Thoracic aorta (tissue), 2 donors: ENCODE measurements at regions not wholly inside any gene's neighbourhood (a gene's known extent, or its start where the extent isn't known, plus 50 kb on each side); places are given as distances from the start of the nearest gene placed in this dataset.

ENCODE experiments used
- ATAC-seq: fragments of 150-250 bp; one replicate; pipeline ENCODE4 v1.8.0; 2017; ENCODE audit warnings: low read depth; ENCODE audit not compliant: insufficient number of reproducible peaks, low FRiP score
- DNase-seq: peaks from one replicate; pipeline ENCODE4 v3.0.0-alpha.2; 2020; ENCODE audit warnings: low spot score
- H3K27ac ChIP-seq, 2 donors: fragments of 200-600 bp; sonication (generic); 1 replicate in 1 of 2; 2 replicates in 1 of 2; pipeline ENCODE4 v1.5.1; 2016; ENCODE audit warnings: mild to moderate bottlenecking in 2 of 2, moderate library complexity in 2 of 2
- H3K27me3 ChIP-seq: fragments of 200-600 bp; sonication (generic); replicated peaks from 2 replicates; pipeline ENCODE4 v1.6.0; 2016; ENCODE audit warnings: mild to moderate bottlenecking; ENCODE audit not compliant: insufficient read depth
- H3K36me3 ChIP-seq: fragments of 200-600 bp; sonication (generic); one replicate; pipeline ENCODE4 v1.5.1; 2016
- H3K4me1 ChIP-seq, 2 donors: fragments of 200-600 bp; sonication (generic); 1 replicate in 1 of 2; 2 replicates in 1 of 2; pipeline versions ENCODE4 v1.5.1 to v1.6.0; 2016; ENCODE audit warnings: low read depth in 2 of 2, mild to moderate bottlenecking in 1 of 2; ENCODE audit not compliant: control insufficient read depth in 1 of 2
- H3K4me3 ChIP-seq: fragments of 200-600 bp; sonication (generic); 2 replicates; pipeline ENCODE4 v1.5.1; 2016; ENCODE audit warnings: mild to moderate bottlenecking
- H3K9me3 ChIP-seq: fragments of 200-600 bp; sonication (generic); 2 replicates; pipeline ENCODE4 v1.5.1; 2016
- CTCF ChIP-seq: fragments of 200-600 bp; sonication (generic); IDR thresholded peaks from one replicate; pipeline ENCODE4 v1.5.1; 2019; ENCODE audit warnings: antibody characterized with exemption

DNA sequence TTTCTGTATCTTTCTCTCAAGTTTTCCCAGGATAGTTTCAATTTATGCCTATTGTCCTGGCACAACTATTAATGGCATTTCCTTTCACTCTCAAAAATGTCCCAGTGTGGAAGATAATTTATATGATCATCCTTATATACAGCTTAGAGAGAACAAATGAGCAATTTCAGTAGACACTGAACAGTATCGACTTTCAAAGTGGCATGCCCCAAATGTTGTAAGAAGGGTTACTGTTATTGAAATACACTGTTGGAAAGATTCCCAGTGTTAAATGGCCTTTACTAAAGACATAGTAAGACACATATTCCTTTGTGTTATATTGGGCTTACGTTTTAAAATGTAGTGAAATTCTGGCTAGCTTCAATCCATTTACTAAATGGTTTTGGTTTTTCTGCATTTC is 202.3 kb upstream of the CDKN3 start:
- no peaks in the 10 kb centered on the region for H3K27me3 ChIP-seq
- DNase-seq (no peak), ATAC-seq (no peak)
- H3K4me1 ChIP-seq: peaks cover 0 to 1% of the 10 kb centered on the region in 2 donors
- H3K4me3 ChIP-seq: no peak overlapping the region
- H3K9me3 ChIP-seq: peaks cover 3% of the 10 kb centered on the region
- no peaks in the 10 kb centered on the region for H3K36me3 ChIP-seq
- H3K27ac ChIP-seq: no peak overlapping the region
- no peak for TF ChIP-seq CTCF

GRCh38 chr14:54197369-54197768 is 199.4 kb upstream of the CDKN3 start:
- H3K4me3 ChIP-seq: no peak overlapping the region
- no peak overlapping the region for H3K27ac ChIP-seq
- DNase-seq (no peak), ATAC-seq (no peak)
- no peaks in the 10 kb centered on the region for H3K27me3 ChIP-seq
- H3K36me3 ChIP-seq: no peaks in the 10 kb centered on the region
- no peaks in the 10 kb centered on the region for H3K4me1 ChIP-seq
- peaks cover 3% of the 10 kb centered on the region for H3K9me3 ChIP-seq
- TF ChIP-seq CTCF: no peak

DNA sequence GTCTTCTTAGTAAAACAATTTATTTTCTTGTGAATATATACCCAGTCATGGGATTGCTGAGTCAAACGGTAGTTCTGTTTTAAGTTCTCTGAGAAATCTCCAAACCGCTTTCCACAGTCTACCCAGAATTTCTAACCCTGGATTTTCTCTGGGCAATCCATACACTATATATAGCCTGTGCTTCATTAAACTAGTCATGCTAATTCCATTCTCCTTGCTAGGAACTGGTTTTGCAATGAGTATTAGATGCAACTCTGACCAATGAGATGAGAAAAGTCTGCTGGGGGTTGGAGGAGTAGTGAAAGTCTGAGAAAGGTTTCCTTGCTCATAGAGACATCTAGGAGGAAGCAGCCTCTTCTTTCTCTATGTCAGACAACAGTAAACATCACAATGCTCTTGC is 196.1 kb upstream of the CDKN3 start:
- no peak overlapping the region for H3K4me3 ChIP-seq
- H3K27ac ChIP-seq: no peak overlapping the region
- no peaks in the 10 kb centered on the region for H3K4me1 ChIP-seq
- peaks cover 3% of the 10 kb centered on the region for H3K9me3 ChIP-seq
- no peak for DNase-seq
- no peaks in the 10 kb centered on the region for H3K27me3 ChIP-seq
- TF ChIP-seq CTCF: no peak
- no peak for ATAC-seq
- no peaks in the 10 kb centered on the region for H3K36me3 ChIP-seq

DNA sequence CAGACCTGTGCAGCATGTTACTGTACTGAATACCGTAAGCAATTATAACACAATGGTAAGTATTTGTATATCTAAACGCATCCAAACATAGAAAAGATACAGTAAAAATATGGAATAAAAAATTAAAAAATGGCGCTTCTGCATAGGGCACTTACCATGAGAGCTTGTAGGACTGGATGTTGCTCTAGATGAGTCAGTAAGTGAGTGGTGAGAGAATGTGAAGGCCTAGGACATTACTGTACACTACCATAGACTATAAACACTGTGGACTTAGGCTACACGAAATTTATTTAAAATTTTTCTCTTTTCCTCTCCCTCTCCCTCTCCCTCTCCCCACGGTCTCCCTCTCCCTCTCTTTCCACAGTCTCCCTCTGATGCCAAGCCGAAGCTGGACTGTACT is 194.5 kb upstream of the CDKN3 start:
- no peak for DNase-seq
- H3K4me1 ChIP-seq: peaks cover 0 to 6% of the 10 kb centered on the region in 2 donors

GRCh38 chr14:54206516-54206915 is 190.3 kb upstream of the CDKN3 start:
- no peak for ATAC-seq
- H3K9me3 ChIP-seq: no peaks in the 10 kb centered on the region
- no peak for TF ChIP-seq CTCF

More for the DNA sequence above, 194.5 kb upstream of the CDKN3 start:
- H3K36me3 ChIP-seq: no peaks in the 10 kb centered on the region
- no peaks in the 10 kb centered on the region for H3K27me3 ChIP-seq
- no peak for ATAC-seq
- H3K9me3 ChIP-seq: peaks cover 3% of the 10 kb centered on the region
- no peak overlapping the region for H3K4me3 ChIP-seq
- H3K27ac ChIP-seq: no peak overlapping the region
- no peak for TF ChIP-seq CTCF

More at GRCh38 chr14:54206516-54206915, 190.3 kb upstream of the CDKN3 start:
- Histone ChIP-seq H3K27me3 (no peaks in the 10 kb centered on the region), H3K4me1 (peaks cover 8 to 22% of the 10 kb centered on the region in 2 donors), H3K4me3 (no peak overlapping the region), H3K27ac (no peak overlapping the region), H3K36me3 (no peaks in the 10 kb centered on the region)
- DNase-seq: no peak
